HG02571 (cell line): ENCODE measurements at regions not wholly inside any gene's neighbourhood (a gene's known extent, or its start where the extent isn't known, plus 50 kb on each side); places are given as distances from the start of the nearest gene placed in this dataset.

Experiments
- ATAC-seq: cut with Tn5 transposase; IDR thresholded peaks from one replicate; pipeline ENCODE4 v1.9.1; 2021; ENCODE audit warnings: mild to moderate bottlenecking, moderate library complexity; ENCODE audit not compliant: unreplicated experiment

- no peak for ATAC-seq
These were observed 138.6 kb upstream of the TSC22D2 start for GRCh38 chr3:150269526-150269925.

- no peak for ATAC-seq
These were observed 139.4 kb upstream of the TSC22D2 start for GRCh38 chr3:150268426-150269391.

DNA sequence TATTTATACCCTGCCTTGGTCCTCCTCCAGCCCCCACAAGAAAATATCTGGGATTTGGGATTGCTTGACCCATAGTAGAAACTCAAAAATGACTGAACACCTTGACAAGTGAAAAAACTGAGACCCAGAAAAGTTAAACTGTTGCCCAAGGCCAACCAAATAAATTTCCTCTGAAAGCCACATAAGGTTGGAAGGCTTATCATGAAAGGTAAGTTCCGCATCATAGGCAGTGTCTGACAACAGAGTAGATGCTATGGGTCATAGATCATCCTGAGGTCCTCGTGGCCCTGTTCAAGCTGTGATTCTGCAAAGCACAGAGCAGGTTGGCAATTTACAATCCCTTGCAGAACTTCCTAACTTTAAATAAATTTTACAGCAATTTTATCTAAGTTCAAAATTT is 140.8 kb upstream of the TSC22D2 start:
- no peak for ATAC-seq

GRCh38 chr3:150265305-150265704 is 142.8 kb upstream of the TSC22D2 start:
- ATAC-seq: no peak

GRCh38 chr3:150264561-150265279 is 143.4 kb upstream of the TSC22D2 start:
- no peak for ATAC-seq

DNA sequence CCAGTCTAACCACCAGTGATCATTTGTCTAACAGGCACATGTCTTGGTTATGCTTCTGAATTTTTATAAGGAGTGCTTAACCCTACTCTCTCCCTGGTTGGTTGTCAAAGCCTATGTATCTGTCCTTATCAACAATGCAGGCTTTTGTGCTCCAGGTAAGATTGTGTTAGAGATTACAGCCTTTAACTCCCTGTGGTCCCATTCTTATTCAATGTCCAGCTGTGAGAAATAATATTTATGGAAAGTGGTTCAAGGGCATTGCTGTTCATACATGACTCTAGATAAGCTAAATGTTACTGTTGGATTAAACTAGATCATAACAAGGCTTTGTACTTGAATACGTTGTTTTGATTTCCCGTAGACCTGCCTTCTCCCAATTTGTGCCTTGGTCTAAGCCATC is 146.1 kb upstream of the TSC22D2 start:
- no peak for ATAC-seq

DNA sequence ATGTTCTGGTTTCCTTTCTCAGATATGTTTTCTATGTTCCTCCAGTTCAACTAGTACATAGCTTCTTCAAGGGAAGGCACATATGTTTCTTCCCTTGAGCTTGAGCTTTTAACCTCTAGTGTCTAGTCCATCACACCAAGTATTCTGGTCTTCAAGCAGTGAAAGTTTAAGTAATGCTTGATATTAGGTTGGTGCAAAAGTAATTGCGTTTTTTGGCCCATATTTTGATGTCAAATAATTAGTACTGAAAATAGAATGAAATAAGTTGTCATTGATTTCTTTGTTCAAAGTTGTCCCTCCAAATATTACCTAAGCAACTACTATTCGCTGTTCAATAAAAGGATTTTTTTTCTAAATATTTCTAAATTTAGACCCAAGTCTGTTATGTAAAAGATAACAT is 146.7 kb upstream of the TSC22D2 start:
- no peak for ATAC-seq

DNA sequence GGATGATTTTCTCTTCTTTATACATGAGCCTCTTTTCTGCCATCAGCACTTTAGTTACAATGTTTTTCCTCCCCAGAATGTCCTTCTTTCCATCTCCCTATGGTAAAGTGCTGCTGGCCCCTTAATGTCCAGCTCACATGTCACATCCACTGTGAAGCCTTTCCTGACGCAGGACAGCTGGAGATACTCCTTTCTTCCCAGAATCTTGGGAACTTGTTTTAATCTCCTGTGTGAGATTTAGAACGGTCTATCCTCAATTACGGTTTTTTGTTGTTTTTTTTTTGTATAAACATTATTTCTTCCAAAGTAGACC is 147.7 kb upstream of the TSC22D2 start:
- no peak for ATAC-seq

- no peak for ATAC-seq
These were observed 148.3 kb upstream of the TSC22D2 start for GRCh38 chr3:150259526-150260397.

- no peak for ATAC-seq
These were observed 151.3 kb upstream of the TSC22D2 start for GRCh38 chr3:150256782-150257181.

- no peak for ATAC-seq
These were observed 151.8 kb upstream of the TSC22D2 start for GRCh38 chr3:150256318-150256717.

DNA sequence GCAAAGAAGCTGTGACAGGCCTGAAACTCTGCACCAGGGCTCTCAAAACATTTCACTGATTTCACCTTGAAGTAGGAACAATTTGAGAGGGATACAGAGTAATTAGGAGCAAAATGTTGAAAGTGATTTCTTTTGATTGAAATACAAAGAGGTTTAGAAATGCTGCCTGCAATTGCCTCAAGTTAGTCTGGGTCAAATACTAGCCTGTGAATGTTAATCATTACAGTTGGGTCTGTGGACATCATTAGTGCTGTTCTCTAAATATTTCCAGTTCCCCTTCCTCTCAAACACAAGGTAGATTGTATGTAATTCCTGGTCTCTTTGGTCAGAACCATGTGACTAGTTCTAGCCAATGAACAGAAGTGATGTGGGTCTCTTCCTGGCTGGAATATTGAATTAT is 152.3 kb upstream of the TSC22D2 start:
- no peak for ATAC-seq

DNA sequence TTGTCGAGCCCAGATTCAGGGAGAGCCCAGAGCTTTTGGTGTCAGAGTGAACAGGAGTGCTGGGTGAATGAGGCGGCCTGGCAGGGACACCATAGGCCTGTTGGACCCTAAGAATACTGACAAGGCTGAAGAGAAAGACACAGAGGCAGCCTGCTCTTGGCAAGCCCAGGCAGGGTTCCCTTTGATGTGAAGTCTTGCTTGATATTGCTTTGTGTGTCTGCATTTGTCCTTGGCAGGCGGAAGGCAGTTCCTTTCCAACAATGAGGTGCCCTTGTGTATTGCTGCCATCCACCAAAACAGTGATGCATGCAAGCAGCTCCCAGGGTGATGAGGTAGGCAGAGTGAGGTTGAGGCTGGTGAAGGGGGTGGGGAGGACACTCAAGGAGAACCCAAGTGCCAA is 152.7 kb upstream of the TSC22D2 start:
- ATAC-seq: no peak

DNA sequence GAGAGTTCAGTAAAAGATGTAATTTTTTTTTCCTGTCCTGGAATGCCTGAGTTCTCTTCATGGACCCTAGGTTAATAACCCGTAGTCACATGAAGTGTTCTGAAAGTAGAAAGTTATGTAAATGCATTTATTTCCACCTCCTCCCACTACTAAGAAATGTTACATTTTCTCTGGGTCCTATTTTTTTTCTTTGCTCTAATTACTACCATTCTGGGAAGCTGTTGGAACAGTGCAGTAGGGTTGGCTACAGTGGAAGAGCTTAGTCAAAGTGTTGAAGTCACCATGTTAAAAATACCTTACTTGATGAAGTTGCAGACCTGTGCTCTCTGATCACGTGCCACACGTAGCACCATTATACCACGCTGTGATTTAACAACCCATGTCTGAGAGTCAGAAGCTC is 153.8 kb upstream of the TSC22D2 start:
- ATAC-seq: no peak

GRCh38 chr3:150253622-150254021 is 154.5 kb upstream of the TSC22D2 start:
- no peak for ATAC-seq

DNA sequence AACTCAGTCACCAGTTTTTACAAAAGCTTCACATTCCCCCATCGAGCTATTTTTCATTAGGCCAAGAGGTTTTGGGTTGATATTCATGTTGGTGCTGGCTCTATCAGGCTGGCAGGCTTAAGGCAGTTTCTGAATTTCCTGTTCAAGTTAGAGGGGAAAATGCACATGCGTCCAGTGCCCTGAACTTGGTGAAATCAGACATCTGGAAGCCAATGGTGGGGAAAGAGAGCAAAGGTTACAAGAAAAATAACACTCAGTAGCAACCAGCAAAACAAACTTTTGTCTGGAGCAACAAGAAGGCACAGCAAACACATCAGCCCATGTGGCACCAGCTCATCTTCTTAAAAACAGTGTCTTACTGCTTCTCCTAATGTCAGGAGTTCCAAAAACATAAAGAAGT is 155.6 kb upstream of the TSC22D2 start:
- no peak for ATAC-seq

DNA sequence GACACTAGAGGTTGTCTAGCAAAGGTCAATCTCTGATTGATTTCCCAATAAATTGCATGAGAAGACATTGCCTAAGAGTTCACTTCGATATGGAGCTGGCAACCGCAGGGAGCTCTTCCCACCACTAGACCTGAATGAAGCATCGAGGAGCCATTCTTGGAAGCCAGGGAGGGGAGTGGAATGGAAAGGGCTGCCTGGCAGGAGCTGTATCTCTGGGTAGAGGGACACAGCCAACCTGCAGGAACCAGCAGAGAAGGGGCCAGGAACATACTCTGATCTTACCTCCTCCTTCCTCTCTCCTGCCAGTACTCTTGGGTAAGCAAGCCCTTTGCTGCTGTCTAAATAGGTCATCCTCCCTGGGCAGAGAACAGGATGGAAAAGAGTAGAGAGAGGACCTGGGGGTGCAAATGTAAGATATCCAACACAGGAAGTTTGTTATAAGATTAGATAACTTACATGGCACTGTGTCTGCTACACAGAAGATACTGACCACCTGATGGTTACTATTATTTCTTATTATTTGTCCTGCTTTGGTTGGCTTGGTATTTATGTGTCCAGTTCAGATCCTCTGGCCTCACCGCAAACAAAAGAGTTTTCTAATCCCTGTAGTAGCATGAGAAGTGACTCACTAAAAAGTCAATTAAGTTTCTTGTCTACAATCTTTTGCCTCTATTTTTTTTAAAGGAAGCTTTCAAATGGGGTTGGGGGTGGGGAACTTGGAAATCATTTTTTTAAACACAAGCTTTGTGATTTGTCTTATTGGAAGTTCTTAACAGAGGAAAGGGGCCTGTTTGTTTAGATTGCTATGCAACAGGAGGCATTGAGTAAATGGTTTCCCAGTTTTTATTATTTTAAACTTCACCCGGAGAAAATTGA is 156.7 kb upstream of the TSC22D2 start:
- no peak for ATAC-seq

- ATAC-seq: no peak
These were observed 158.2 kb upstream of the TSC22D2 start for GRCh38 chr3:150249779-150250470.

DNA sequence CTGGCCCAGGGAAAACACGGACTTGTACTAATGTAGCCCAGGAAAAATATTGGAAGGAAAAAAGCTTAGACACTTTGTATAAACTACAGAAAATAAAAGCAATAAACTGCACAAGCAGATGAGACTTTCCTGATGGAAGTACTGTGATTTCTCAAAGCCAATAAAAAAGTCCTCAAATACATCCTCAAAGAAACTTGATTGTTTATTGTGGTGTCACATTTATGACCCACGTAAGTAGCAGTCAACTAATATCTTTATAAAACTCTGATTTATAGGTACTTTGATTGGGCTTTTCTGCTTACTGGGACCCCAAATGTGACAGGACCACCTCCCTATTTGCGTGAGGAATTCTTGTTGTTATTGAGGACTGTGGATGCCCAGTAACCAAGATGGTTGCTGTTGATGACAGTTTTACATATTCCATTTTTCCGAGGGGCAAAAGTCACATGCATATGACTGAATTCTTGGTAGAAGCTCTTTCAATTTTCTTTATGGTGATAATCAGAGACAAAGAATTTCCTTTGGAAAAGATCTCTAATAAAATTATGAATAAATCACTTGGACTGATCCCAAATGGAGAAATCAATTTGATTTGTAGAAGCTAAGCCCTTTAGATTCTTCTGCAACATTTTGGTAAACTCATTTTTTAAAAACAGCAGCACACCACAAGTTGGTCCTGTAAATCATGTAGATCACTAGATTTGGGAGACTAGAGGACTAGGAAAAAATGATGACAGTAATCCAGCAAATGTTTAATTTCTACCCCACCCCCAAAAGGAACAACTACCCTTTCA is 159.0 kb upstream of the TSC22D2 start:
- ATAC-seq: no peak
